Left hindlimb (tissue), 1 donor: ENCODE measurements at regions not wholly inside any gene's neighbourhood (a gene's known extent, or its start where the extent isn't known, plus 50 kb on each side); places are given as distances from the start of the nearest gene placed in this dataset.
"Not testable (repeated sequence)": the region's sequence is repeated elsewhere in the genome, so short reads cannot be mapped to it uniquely, and the experiment has no call there.

Source experiments
- DNase-seq: peaks from one replicate; pipeline ENCODE4 v3.0.0-alpha.2; 2018

DNA sequence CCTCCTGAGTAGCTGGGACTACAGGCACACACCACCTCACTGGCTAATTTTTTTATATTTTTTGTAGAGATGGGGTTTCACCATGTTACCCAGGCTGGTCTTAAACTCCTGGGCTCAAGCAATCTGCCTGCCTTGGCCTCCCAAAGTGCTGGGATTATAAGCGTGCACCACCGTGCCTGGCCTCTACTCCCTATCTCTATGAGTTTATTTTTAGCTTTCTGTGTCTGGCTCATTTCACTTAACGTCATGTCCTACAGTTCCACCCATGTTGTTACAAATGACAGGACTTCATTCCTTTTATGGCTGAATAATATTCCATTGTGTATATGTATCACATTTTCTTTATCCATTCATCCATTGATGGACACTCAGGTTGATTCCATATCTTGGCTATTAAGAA is 164.2 kb upstream of the ZNF648 start:
- DNase-seq: not testable (repeated sequence)

DNA sequence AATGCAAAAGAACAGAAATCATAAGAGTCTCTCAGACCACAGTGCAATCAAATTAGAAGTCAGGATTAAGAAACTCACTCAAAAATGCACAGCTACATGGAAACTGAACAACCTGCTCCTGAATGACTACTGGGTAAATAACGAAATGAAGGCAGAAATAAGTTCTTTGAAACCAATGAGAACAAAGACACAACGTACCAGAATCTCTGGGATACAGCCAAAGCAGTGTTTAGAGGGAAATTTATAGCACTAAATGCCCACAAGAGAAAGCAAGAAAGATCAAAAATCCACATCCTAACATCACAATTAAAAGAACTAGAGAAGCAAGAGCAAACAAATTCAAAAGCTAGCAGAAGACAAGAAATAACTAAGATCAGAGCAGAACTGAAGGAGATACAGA is 160.5 kb upstream of the ZNF648 start:
- DNase-seq: not testable (repeated sequence)

DNA sequence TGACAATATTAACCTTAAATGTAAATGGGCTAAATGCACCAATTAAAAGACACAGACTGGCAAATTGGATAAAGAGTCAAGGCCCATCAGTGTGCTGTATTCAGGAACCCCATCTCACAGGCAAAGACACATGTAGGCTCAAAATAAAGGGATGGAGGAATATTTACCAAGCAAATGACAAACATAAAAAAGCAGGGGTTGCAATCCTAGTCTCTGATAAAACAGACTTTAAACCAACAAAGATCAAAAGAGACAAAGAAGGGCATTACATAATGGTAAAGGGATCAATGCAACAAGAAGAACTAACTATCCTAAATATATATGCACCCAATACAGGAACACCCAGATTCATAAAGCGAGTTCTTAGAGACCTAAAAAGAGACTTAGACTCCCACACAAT is 159.9 kb upstream of the ZNF648 start:
- not testable (repeated sequence) for DNase-seq

DNA sequence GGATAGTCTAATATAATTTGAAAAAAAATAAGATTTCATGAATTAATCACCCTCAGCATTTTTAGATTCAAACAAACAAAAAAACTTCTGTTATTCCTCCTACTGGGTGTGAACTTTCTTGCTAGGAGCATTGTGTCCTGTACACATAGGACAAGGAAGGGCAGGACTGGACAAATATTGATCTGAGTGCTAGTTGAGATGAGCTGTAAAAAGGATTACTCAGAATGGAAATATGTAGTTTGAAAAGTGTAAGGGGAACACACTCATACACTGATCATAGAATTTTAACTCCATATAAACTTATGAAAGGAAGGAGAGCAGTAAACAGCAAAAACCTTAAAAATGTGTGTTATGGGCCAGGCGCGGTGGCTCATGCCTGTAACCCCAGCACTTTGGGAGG is 156.5 kb upstream of the ZNF648 start:
- no peak for DNase-seq

DNA sequence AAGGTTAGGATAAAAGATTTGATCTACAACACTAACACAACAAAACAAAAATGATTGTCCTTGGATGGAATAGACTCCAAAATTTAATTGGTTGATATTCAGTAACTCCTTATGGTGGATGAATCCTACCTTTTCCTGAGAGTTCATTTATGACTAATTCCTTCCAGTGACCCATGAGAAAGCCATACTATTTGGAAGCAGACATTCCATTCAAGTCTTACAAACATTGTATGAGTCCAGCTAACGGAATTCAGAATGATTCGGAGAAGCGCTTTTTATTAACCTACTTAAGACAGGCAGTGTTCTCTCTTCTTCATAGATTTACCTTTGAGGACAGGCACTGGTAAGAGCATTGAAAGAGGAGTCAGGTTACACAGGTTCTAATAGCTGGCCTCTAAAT is 155.6 kb upstream of the ZNF648 start:
- no peak for DNase-seq

DNA sequence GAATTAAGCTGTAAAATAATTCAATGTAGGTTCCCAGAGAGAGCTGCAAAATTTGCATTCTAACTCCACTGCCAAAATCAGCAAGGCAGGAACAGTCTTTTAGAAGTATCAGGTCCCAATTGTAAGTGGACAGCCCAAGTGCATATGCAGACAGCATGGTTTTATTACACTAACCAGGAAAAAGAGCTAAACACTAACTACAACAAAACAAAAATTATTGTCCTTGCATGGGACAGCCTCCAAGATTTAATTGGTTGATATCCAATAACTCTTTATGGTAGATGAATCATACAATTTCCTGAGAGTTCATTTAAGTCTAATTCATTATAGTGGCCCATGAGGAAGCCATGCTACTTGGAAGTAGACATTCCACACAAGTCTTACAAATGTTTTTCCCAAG is 154.3 kb upstream of the ZNF648 start:
- no peak for DNase-seq

DNA sequence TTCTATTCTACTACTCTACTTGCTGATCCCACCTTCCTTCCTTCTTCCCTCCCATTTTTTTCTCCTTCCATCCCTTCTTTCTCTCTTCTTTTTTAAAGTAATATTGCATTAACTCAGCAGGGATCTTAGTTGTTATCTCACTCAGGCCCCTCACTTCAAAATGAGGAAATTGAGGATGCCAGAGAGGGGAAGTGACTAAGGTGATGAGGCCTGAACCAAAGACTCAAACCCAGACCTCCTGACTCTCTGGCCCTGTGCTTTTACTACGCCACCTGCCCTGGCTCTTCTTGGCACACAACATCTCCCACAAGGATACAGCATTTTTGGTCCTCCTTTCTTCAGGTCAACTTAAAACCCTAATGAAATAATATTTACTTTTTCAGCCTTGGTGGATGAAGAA is 151.7 kb upstream of the ZNF648 start:
- DNase-seq: no peak

DNA sequence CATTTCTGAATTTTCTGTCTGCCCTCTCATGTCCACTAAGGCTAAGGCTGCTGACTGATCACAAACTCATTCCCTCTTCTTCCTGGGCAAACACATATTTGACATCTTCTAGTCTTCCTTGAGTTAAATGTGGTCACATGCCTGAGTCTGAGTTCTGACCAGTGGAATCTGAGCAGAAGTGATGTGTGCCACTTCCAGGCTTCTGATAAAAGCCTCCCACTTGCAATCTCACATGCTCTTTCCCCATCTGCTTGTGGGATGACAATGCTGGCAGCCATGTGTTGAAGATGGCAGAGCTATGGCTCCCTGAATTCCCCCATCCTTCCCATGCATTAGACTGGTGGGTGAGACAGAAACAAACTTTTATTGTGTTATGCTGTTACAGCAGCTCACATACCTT is 149.9 kb upstream of the ZNF648 start:
- no peak for DNase-seq

DNA sequence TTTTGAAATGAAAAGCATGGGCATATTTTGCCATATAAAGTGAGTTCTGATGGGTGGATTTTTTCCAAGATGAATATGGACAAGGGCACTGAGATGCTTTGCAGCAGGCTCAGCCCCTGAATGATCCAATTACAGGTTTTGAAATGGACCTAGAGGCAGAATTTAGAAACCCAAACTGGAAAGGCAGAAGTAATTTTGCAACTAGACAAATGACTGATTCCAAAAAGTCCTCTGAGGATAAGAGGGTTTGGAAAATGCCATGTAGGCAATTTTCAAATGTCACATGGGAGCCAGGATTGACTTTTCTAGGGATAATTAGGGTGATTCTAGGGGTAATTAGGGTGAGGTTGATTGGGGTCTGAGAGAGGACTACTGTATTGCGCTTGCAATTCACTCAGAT is 148.9 kb upstream of the ZNF648 start:
- no peak for DNase-seq

DNA sequence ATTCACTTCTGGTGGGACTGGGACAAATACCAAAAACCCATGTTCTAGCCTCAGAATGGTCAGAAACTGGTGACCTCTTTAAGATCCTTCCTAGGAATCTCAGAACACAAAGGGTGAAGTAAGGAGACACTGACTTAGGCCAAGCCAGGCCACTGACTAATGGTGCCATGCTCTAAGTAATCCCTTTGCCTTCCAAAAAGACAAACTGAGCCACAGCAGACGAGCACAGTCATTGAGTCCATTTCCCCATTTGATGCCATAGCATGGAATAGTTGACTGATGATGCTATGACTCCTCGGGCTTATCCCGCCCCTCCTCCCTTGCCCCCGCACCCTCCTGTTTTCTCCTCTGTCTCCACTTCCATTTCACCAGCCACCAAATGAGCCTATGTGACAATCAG is 145.8 kb upstream of the ZNF648 start:
- DNase-seq: no peak

DNA sequence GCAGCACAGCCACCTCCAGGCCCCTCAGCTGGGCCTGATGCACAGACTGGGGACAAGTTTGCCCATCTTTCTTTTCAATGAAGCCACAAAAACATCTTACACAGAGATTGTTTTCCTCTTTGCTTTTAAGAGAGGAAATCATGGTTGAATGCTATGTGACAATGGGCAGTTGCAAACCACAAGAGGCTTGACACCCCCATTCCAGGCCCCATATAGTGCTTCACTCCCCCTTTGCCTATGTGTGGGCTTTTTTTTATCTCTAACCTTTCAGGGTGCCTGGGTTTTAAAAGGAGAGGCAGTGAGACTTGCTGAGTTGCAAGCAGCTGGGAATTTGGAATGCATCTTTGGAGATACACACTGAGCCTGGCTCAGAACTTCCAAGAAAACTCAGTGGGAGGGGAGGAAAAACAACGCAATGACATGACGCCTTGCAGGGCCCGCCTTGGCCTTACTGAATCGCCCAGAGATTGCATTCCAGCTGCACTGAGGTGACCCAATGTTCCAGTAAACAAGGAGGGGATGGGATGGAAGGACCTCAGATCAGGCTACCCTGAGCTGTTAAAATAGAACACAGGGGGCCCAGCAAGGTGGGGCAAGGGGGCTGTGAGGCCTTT is 145.2 kb upstream of the ZNF648 start:
- no peak for DNase-seq

DNA sequence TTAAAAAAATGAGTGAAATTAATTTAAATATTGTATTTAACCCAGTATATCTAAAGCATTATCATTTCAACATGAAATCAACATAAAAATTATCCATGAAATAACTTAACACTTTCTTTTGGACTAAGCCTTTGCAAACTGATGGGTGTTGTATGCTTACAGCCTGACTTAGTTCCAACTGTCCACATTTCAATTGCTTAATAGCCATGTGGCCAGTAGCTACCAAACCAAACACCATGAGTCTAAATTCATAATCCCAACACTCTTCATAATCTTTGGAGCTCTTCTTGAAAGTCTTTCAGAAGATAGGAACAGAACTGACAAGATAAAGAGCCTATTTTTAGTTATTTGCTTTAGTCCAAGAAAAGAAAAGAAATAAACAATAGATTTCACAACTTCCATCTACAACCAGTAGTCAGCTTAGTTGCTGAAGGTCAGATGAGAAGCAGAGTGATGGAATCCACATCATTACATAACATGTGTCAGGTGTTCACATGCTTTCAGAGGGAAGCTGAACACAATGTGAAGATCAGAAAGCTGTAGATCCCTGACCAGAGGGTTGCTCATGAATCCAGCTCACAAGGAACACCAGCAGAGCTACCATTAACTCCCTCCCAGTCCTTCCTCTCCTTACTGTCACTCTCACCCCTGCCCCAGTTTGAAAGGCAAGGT is 144.0 kb upstream of the ZNF648 start:
- no peak for DNase-seq

DNA sequence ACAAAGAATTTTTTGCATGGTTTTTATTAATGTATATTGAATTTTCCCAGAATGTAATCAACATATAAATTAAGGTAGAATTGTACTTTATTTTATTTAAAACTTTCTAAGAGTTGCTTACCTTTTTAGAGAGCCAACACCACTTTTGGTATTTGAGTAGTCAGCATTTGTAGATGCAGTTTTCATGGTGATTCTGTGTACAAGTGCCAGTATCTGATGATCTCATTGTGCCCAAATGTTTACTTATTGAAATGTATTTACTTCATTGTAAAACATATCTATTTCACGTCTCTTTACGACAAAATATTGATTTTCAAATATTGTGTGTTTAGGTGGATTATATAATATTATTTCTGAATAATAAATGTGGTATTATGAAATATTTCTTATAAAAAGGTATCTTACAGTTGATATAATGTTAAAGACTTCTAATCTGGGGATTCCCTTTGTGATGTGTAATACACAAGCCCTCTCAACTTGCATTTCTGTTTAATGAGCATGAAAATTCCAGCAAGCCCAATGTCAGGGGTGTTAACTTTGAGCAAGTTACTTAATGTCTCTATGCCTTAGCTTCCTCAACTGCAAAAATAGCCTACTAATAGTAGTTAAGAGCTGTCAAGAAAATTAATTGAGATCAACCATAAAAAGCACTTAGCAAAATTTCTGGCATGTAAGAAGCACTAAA is 141.8 kb upstream of the ZNF648 start:
- no peak for DNase-seq

DNA sequence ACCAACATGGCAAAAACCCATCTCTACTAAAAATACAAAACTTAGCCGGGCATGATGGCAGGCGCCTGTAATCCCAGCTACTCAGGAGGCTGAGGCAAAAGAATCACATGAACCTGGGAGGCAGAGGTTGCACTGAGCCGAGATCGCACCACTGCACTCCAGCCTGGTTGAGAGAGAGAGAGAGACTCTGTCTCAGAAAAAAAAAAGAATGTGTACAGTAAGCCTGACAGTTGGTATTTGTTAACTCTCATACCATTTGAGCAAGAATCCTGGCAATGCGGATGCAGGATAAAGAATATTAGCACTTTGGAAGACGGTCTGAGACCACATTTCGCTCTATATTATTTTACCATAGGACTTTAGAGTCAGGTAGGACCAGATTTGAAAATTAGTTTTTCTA is 140.0 kb upstream of the ZNF648 start:
- DNase-seq: not testable (repeated sequence)

DNA sequence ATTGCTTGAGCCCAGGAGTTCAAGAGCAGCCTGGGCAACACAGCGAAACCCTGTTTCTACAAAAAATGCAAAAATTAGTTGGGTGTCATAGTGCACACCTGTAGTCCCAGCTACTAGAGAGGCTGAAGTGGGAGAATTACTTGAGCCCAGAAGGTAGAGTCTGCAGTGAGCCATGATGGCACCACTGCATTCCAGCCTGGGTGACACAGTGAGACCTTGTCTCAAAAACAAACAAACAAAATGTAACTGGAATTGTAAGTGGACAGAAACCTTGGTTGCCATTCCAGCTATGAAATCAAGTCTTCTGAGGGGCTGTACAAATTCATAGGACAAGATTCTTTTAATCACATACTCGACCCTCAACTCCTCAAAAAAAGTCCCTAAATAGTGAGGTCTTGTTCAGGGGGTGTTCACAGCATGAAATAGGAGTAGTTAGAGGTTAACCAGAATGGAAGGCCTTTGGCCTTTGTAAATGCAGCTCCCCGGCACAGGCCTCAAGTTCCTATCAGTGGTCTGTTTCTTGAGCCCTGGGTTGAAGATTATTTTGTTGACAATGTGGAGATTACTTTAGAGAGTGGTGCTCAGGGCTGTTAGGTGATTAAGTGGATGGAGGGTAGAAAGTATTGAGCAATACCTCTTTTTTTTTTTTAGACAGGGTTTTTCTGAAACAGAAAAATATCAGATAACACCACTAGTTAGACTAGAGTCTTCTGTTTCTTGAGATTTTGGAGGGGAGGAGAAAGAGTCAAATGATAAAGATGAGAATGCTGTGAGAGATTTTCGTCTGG is 138.7 kb upstream of the ZNF648 start:
- no peak for DNase-seq

DNA sequence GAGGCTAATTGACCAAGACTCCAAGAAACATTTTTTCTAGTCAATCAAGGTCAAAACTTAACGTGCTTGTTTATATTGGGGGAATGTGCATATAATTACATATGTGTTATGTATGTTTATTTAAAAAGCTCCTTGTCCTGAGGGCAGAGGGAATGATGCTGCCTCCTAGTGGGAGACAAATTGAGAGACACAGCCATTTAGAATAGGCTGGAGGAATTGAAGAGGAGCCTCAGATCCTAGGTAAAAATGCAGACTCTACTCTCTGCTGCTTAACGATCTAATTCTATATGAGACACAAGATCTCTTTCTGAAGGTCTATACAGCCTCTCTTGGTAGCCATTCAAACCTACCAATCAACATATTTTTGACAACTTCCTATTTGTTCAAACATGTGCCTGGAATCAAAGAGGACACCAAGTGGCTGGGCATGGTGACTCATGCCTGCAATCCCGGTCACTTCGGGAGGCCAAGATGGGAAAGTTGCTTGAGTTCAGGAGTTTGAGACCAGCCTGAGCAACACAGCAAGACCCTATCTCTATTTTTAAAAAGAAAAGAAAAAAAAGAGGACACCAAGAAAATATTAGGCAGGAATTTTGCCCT is 136.6 kb upstream of the ZNF648 start:
- no peak for DNase-seq

DNA sequence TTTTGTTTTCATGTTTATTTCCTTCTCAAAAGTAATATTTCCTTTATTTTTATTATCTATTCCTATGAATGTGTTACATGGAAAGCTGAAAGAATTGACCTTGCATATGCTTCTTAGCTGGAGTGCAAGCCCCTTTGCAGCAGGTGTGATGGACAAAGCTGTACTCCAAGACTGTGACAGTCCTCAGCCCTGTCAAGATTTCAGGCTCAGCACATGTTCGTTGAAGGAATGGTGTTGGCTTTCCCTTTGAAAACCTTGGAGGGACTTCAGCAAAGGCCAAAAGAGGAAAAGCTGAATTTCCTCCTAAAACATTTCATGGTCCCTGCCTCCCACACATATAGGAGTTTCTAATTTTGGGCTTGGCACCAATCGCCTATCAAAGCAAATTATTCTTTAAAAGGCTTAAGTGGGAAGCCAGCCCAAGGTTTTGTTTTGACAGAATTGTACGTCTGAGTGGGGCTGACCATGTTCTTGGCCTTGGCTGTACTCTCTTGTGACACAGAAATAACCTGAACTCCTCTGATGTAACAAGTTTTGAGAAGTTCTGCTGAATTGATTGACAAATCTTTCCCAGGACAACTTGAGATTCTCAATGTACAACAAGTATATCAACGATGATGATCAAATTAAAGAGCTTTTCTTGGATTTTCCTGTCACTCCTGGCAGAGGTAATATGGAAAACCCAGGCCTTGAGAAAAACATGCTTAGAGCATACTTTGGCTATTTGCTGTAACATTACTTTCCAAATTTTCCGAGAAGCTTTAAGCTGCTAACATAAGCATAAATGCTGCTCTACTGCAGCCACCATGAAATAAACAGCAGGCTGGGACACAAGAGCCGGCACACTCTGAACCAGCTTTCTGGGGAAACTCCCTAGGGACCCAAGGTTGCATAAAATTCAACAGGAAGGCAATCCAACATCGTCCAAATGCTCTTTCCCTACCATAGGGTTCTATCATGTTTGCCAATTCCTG is 135.7 kb upstream of the ZNF648 start:
- no peak for DNase-seq

DNA sequence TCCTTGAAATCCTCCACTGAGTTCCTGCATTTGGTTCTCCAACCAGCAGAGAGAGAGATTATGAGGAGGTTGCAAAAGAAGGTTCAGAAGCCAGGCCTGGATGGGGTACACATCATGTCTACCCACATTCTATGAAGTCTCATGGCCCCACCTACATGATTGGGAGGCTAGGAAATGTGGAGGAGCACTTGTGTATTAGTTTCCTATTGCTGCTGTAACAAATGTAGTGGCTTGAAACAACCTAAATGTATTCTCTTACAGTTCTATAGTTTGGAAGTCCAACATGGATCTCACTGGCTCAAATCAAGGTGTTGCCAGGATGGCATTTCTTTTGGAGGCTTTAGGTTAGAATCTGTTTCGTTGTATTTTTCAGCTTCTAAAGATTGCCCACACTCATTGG is 134.2 kb upstream of the ZNF648 start:
- no peak for DNase-seq

DNA sequence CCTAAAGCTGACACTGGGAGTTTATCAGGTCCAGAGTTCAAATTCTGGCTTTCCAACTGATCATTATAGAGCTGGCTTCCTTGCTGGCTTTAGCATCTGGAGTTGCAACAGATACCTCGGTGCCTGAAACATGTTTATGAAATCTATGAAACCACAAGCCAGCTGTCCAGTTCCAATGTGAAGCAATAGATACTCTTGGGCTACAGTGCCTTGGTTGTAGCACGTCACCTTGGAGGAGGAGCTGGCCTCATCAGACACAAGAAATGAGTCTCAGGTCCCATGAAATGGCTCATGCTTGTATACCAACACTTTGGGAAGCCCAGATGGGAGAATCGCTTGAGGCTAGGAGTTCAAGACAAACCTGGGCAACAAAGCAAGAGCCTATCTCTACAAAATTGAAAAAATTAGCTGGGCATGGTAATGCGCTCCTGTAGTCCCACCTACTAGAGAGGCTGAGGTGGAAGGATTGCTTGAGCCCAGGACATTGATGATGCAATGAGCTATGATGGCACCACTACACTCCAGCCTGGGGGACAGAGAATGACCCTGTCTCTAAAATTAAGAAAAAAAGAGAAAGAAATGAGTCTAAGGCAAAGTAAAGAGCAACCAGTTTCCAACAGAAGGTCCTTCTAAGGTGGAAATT is 132.5 kb upstream of the ZNF648 start:
- no peak for DNase-seq

DNA sequence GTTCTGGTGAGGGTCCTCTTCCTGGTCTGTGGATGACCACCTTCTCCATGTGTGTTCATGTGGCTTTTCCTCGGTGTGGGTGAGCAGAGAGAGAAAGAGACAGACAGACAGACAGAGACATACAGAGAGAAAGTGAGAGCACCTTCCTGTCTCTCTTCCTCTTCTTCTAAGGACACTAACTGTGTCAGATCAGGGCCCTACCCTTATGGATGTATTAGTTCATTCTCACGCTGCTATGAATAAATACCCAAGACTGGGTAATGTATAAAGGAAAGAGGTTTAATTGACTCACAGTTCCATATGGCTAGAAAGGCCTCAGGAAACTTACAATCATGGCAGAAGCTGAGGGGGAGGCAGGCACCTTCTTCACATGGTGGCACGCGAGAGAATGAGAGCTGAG is 131.5 kb upstream of the ZNF648 start:
- no peak for DNase-seq

DNA sequence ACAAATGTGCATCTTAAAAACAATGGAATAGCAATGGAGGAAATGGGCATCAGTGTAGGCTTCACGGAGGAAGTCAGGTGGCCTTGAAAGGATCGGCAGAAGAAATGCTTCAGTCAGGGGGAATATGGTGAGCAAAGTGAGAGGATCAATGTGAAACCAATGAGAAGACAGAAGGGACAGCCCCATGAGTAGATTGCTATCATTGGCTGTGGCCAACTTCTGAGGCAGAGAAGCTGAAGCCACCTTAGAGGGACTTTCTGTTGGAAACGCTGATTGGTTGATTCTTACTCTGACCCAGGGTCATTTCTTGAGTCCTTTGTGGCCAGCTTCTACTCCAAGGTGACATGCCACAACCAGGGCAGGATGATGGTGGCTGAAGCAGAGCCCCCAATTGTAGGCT is 130.7 kb upstream of the ZNF648 start:
- DNase-seq: no peak
